Occipital lobe (tissue), 1 donor: ENCODE measurements at regions not wholly inside any gene's neighbourhood (a gene's known extent, or its start where the extent isn't known, plus 50 kb on each side); places are given as distances from the start of the nearest gene placed in this dataset.

ENCODE experiments used
- DNase-seq: peaks from one replicate; lab custom pipeline; 2025; lab: John Stamatoyannopoulos, UW

GRCh38 chr2:147468963-147469362 is 375.9 kb upstream of the ACVR2A start:
- DNase-seq, result no peak

- no peak for DNase-seq
Measured at GRCh38 chr2:147468349-147468748, 376.5 kb upstream of the ACVR2A start.

- no peak for DNase-seq
Measured at GRCh38 chr2:147467441-147467840, 377.4 kb upstream of the ACVR2A start.

GRCh38 chr2:147464737-147465357 is 380.0 kb upstream of the ACVR2A start:
- DNase-seq, result no peak

GRCh38 chr2:147463881-147464520 is 380.8 kb upstream of the ACVR2A start:
- DNase-seq, result no peak

GRCh38 chr2:147460155-147460554 is 384.7 kb upstream of the ACVR2A start:
- DNase-seq, result no peak

GRCh38 chr2:147456779-147457178 is 388.1 kb upstream of the ACVR2A start:
- no peak for DNase-seq

DNA sequence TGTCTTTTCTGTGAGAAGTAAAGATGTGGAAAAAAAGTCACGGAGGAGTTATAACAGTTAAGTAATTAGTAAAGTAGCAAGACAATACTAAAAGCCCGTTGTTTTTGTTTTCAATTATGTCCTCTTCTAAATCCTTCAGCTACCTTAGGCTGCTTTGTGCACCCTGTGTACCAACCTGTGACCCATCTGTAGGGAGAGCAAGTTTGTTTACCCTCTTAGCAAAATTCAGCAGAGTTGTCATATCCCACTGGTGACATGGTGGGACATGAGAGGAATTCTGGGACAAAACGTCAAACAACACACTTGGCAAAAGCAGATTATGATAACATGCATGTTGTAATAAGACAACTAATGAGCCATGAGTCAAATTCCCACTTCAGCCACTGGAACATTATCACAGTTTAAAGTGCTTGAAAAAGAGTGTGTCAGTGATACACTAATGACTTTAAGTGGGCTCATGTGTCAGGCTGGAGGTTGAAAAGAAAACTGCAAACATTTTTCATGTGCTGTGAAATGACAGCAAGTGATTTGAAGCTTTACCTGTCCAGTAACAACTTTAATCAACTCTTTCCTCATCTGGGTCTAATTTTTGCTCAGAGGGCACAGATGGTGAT is 392.8 kb upstream of the ACVR2A start:
- no peak for DNase-seq

DNA sequence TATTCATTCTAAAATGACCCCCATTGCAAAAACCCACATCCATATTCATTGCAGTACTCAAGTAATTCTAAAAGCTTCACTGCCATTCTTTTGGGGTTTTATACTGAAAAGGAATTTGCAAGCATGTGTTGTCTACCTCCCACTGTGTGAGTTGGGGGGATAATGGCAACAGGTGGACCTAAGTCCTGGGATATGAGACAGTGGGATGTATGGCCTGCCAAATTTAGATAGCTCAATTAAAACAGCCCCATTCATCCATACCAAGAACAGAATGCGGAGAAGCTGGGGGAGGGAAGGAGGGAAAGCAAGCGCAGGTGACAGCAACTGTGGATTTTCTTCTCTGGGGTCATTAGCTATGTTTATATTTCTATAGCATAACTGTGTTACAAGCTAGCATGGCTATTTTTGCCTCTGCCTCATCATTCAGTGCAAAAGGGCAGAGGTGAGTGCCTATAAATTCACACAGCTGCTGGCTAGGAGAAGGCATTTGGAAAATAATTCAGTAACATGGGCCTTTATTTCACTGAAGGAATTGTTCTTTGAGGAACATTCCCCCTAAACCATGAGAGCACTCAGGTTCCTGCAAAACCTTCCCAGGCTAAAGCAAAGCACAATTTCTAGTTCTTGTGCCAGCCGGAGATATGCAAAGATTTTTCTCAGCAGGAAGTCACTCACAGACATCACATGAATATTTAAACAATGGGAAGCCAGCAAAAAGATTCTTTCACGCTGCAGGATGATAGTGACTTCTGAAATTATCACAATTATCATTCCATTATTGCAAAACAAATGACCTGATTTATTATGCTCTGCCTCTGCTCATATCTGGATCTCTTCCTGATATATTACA is 393.9 kb upstream of the ACVR2A start:
- no peak for DNase-seq

GRCh38 chr2:147449323-147449991 is 395.4 kb upstream of the ACVR2A start:
- no peak for DNase-seq

DNA sequence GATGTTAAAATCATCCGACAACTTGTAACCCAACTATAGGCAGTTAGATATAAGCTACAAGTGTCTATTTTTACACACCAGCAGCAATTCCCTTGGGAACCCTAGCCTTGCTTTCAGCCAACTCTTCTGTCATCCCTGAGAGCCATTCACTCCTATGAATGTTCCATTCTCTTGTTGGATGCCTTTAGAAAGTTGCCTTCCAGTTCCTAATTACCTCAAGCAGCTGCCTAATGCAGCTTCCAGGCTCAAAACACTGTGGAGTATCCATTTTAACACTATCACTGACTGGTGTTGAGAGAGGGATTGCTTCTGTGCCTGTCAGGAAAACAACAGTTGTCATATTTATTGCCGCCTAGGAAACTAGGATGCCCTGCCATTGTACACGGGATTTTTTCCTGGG is 402.0 kb upstream of the ACVR2A start:
- no peak for DNase-seq

DNA sequence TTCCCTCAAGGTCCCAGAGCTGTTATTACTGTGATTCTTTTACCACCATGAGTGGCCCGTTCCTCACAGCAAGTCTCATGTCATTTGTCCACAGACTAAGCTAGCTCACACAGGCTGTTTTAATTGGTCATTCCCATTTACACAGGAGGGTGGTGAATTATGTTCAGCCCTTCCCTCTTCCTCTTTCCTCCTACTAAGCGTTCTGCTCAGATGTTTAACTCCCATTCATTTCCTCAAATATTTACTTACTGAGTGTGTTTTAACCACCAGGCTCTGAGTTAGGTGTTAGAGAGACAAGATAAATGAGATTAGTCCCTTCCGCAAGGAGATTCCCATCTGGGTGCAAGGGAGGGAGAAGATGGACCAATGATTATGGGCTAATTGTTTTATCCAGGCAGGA is 403.6 kb upstream of the ACVR2A start:
- DNase-seq, result no peak

GRCh38 chr2:147440734-147441133 is 404.1 kb upstream of the ACVR2A start:
- no peak for DNase-seq

GRCh38 chr2:147439986-147440385 is 404.8 kb upstream of the ACVR2A start:
- no peak for DNase-seq

DNA sequence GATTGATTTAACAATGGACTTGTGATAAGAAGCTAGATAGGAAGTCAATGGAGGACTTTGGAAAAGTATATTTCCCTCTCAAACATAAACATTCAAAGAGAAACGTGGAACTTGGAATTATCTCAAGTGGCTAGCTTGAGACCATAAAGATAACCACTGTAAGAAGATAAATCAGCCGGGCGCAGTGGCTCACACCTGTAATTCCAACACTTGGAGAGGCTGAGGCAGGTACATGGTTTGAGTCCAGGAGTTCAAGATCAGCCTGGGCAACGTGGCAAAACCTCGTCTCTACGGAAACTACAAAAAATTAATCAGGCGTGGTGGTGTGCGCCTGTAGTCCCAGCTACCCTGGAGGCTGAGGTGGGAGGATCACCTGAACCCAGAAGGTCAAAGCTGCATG is 405.9 kb upstream of the ACVR2A start:
- DNase-seq, result no peak

- DNase-seq, result no peak
Measured at GRCh38 chr2:147433822-147434221, 411.0 kb upstream of the ACVR2A start.

DNA sequence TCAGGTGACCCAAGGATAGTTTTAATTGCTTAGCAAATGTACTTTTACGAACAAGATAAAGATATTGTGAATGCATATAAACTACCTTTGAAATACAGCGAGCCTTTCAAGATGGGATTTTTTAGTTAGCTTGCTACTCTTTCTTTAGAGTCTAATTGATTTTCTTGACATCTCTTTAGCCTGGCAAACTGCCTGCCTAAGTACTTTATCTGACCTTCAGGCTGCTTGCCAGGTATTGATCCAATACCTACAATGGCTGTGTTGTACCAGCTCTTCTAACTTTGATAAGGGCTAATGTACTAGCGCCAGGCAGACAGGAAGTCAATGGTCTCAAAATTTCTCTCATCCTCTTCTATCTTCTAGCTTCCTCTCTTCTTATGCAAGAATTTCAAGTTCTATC is 414.4 kb upstream of the ACVR2A start:
- no peak for DNase-seq

- DNase-seq, result no peak
Measured at GRCh38 chr2:147428120-147428747, 416.6 kb upstream of the ACVR2A start.

DNA sequence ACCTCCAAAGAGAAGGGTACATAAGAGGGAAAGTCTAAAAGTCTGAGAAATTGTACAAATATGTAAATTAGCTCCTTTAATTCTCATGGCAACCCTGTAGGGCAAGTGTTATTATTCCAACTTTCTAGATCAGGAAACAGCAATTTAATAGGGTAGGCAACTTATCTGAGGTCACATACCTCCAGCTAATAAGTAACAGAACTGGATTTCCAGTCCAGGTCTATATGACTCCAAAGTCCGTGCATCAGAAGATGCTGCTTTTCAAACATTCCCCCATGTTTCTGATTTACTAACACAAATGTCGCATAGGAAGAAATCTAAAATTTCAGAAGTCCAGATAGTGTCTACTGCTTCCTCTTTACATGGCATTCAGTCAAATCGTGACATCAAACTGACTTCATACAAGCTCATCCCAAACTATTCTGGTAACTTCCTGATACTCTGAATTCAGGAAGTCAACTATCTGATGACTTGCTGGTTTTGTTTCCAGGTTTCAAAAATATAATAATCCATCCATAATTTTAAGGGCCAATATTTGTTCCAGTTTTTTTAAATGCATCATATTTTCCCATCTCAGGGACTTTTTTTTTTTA is 419.3 kb upstream of the ACVR2A start:
- DNase-seq, result no peak

DNA sequence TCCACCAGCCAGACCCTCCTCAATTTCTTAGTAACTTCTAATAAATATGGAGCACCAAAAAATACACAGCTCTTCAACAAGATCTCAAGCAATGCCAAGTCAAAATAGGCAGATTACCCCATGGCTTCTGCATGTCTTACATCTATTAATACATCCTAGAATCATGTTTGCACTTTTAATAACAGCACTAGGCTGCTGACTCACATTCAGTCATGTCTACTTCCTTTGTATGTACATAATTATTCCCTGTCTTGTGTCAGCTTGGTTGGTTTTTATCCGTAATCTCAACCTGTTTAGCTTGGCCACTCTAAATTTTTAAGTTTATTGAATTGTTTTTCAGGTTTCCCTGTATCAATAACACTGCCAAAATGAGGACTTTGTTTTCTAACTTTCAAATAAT is 420.1 kb upstream of the ACVR2A start:
- no peak for DNase-seq
